A549 (cell line): ENCODE measurements at regions not wholly inside any gene's neighbourhood (a gene's known extent, or its start where the extent isn't known, plus 50 kb on each side); places are given as distances from the start of the nearest gene placed in this dataset.

Experiments used
- BHLHE40 ChIP-seq: IDR thresholded peaks from 2 replicates; pipeline ENCODE4 v1.6.1; 2012; ENCODE audit warnings: low read depth, low read length, inconsistent platforms
- CTCF ChIP-seq: fragments of >200 bp; sonication (Bioruptor Twin); formaldehyde crosslinking; IDR thresholded peaks from 3 replicates; pipeline ENCODE4 v1.5.1; 2016
- EP300 ChIP-seq, 2 experiments: fragments of >200 bp; sonication (Bioruptor Twin); formaldehyde crosslinking; IDR thresholded peaks; 2 replicates in 1 of 2; 3 replicates in 1 of 2; pipeline ENCODE4 v1.6.1; 2016 to 2017
- PBX3 ChIP-seq: IDR thresholded peaks from 2 replicates; pipeline ENCODE4 v1.6.1; 2012
- REST ChIP-seq: fragments of 200-600 bp; sonication (generic); IDR thresholded peaks from 2 replicates; pipeline ENCODE4 v1.6.1; 2016; ENCODE audit warnings: antibody characterized with exemption, mild to moderate bottlenecking, moderate library complexity

DNA sequence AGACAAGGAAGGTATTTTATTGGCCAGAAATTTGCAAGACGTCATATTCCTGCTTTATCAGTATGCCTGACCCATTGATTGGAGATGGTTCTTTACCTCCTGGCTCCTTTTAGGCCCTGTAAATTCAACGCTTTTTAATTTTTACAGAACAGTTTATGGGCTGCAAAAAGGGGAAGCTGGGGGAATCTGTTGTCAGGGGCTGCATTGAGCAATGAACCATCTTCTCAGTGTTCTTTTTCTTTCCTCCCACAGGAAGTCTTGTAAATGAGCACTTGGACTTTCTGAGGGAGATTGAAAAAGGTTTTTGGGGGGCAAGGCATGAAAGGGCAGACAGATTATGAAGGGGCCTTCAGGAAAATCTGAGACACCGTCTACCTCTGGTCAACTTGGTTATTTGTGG, 503.6 kb upstream of the TNP1 start:
- TF ChIP-seq BHLHE40 (no peak), CTCF (no peak), REST (no peak), EP300 (IDR thresholded peaks at IDR 0.05) (no peak), PBX3 (no peak)
